ENCODE measurements at regions not wholly inside any gene's neighbourhood (a gene's known extent, or its start where the extent isn't known, plus 50 kb on each side); places are given as distances from the start of the nearest gene placed in this dataset.
"Not testable (repeated sequence)": the region's sequence is repeated elsewhere in the genome, so short reads cannot be mapped to it uniquely, and the experiment has no call there.

DNA sequence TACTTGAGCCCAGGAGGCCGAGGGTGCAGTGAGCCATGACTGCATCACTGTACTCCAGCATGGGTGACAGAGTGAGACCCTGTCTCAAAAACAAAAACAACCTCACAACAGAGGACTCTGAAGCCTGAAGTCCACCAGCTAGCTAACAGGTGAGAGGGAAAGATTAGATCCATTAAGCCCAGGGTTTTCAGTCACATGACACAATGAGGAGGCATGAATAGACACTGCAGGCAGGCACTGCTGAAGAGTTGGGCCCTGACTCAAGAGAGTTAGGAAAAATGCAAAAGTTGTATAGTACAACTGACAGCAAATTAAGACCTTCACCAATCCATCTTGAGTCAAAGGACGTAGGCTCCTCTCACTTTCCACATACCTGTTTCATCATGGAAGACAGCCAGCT is 64.9 kb downstream of the IARS1 start:
- peaks cover 18 to 34% of the 10 kb centered on the region in 2 donors for H3K36me3 ChIP-seq

DNA sequence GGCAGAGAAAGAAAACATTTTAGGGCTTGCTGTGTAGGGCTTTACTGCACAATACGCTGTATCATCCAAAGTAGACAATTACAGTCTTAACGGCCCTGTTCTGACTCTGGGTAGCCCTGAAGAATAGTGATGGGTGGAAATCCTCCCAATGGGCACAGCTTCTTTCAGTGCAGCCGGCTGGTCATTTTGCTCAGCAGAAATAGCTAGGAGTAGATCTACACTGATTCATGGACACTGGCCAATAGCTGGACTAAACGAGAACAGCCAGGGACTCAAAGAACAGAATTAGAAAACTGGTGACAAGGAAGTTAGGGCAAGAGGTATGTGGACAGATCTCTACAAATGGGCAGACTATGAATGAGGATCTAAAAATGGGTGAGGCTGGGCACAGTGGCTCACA is 69.3 kb downstream of the IARS1 start:
- Histone ChIP-seq H3K27me3 (no peaks in the 10 kb centered on the region), H3K27ac (no peak overlapping the region), H3K9me3 (no peaks in the 10 kb centered on the region), H3K4me3 (no peak overlapping the region), H3K4me1 (no peaks in the 10 kb centered on the region), H3K36me3 (peaks cover 27 to 59% of the 10 kb centered on the region in 2 donors)
- no peak for DNase-seq (ENCODE audit: low spot score in 2 of 2)
- TF ChIP-seq, protein P1, sequence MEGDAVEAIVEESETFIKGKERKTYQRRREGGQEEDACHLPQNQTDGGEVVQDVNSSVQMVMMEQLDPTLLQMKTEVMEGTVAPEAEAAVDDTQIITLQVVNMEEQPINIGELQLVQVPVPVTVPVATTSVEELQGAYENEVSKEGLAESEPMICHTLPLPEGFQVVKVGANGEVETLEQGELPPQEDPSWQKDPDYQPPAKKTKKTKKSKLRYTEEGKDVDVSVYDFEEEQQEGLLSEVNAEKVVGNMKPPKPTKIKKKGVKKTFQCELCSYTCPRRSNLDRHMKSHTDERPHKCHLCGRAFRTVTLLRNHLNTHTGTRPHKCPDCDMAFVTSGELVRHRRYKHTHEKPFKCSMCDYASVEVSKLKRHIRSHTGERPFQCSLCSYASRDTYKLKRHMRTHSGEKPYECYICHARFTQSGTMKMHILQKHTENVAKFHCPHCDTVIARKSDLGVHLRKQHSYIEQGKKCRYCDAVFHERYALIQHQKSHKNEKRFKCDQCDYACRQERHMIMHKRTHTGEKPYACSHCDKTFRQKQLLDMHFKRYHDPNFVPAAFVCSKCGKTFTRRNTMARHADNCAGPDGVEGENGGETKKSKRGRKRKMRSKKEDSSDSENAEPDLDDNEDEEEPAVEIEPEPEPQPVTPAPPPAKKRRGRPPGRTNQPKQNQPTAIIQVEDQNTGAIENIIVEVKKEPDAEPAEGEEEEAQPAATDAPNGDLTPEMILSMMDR (IDR thresholded peaks at IDR 0.05), result no peak
- intact Hi-C loops (cut with DNase I), result no loop called here

More for the DNA sequence above, 64.9 kb downstream of the IARS1 start:
- no peaks in the 10 kb centered on the region for H3K9me3 ChIP-seq
- intact Hi-C loops (cut with DNase I), result no loop called here
- no peak for DNase-seq (ENCODE audit: low spot score in 2 of 2)
- no peaks in the 10 kb centered on the region for H3K4me1 ChIP-seq
- TF ChIP-seq, protein P1 (IDR thresholded peaks at IDR 0.05), result no peak
- H3K27me3 ChIP-seq, result no peaks in the 10 kb centered on the region
- H3K27ac ChIP-seq, result no peak overlapping the region
- no peak overlapping the region for H3K4me3 ChIP-seq

DNA sequence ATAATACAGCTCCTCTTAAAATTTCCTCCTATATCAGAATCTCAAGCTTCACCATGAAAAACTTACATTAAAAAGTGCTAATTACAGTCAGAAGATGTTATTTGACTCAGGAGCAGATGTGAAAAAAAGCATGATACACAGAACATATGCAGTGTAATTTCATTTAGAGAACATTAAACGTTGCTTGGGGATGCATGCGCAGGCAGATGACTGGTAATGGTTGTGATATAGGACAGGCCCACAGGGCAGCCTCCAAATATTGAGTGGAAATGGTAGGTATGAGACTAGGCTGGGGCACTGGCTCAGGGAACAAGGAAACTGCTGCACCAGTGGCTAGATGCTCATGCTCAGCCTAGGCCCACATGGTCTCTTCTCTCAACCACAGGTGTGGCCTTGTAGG is 69.7 kb downstream of the IARS1 start:
- peaks cover 22 to 55% of the 10 kb centered on the region in 2 donors for H3K36me3 ChIP-seq
- no peaks in the 10 kb centered on the region for H3K9me3 ChIP-seq
- H3K4me1 ChIP-seq, result no peaks in the 10 kb centered on the region
- TF ChIP-seq, protein P1 (IDR thresholded peaks at IDR 0.05), result no peak
- intact Hi-C loops (cut with DNase I), result no loop called here
- no peaks in the 10 kb centered on the region for H3K27me3 ChIP-seq
- no peak overlapping the region for H3K27ac ChIP-seq
- DNase-seq (ENCODE audit: low spot score in 2 of 2), result no peak
- H3K4me3 ChIP-seq, result no peak overlapping the region

DNA sequence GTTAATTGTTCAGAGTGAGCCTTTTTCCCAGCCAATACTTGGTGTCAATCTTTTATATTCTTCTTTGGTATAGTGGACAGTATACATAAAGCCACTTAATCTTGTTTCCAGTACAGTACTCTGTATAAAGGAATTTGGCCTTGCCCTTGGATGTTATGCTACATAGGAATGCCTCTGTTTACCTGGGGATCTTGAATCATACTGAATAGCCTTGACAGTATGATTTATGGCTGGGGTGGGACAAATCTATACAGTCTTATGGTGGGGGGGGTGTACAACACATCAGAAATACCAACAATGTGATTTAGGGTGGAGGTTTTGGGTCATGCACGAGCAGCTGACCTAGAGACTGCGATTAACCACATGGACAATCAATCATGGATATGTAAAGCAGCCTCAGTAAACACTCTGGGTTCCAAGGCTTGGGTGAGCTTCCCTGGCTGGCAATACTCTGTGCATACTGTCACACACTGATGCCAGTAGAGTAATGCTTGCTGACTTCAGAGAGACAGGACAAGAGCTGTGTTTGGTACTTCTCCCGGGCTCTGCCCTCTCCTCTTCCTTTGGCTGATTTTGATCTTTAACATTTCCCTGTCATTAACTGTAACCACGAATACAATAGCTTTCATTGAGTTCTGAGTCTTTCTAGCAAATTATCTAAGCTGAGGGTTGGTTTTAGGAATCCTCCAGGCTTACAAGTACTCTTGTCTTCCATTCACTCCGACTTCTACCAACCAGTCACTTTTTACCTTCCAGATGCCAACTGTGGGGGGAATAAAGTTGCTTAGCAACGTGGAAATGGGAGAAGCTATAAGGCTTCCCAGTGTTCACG is 84.6 kb downstream of the IARS1 start:
- peaks cover 33 to 40% of the 10 kb centered on the region in 2 donors for H3K36me3 ChIP-seq
- intact Hi-C loops (cut with DNase I), result no loop called here
- H3K4me3 ChIP-seq, result no peak overlapping the region
- DNase-seq (ENCODE audit: low spot score in 2 of 2), result no peak
- no peaks in the 10 kb centered on the region for H3K9me3 ChIP-seq
- TF ChIP-seq, protein P1 (IDR thresholded peaks at IDR 0.05), result no peak
- no peaks in the 10 kb centered on the region for H3K4me1 ChIP-seq
- no peak overlapping the region for H3K27ac ChIP-seq
- H3K27me3 ChIP-seq, result no peaks in the 10 kb centered on the region

DNA sequence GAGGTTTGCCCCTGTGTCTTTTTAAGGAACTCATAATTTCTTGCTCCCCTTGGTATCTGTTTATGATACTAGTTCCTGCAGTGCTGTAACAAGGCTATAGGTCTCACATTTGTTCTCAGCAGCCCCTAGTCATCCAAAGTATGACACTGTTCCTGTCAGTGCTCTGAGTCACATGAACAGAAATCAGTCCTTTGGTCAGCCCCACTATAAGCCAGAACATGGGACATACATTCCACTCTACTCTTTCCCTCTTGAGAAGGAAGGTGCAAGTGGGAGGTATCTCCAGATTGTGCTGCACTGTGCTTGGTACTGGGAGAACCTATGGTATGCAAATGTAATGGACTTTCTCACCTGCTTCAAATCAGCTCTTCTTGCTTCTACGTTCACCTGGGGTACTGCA is 87.0 kb downstream of the IARS1 start:
- no peaks in the 10 kb centered on the region for H3K9me3 ChIP-seq
- peaks cover 28 to 30% of the 10 kb centered on the region in 2 donors for H3K36me3 ChIP-seq
- intact Hi-C loops (cut with DNase I), result no loop called here
- no peak overlapping the region for H3K4me3 ChIP-seq
- TF ChIP-seq, protein P1 (IDR thresholded peaks at IDR 0.05), result no peak
- no peaks in the 10 kb centered on the region for H3K4me1 ChIP-seq
- no peak overlapping the region for H3K27ac ChIP-seq
- H3K27me3 ChIP-seq, result no peaks in the 10 kb centered on the region
- DNase-seq (ENCODE audit: low spot score in 2 of 2), result no peak

DNA sequence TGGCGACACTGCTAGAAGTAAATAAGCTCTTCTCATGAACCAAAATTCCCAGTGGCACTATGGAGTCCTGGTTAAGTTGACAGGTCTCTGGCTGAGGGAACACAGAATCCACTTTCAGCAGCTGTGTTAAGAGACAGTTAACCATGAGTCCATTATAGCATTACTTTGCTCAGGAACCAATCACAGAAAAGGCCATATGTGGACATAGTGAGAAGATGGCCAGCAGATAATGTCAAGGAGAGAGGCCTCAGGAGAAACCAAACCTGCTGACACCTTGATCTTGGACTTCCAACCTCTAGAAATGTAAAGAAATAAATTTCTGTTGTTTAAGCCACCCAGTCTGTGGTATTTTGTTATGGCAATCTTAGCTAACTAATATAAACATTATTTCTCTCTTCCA is 88.7 kb upstream of the SPTLC1 start:
- H3K36me3 ChIP-seq; intact Hi-C loops (cut with DNase I); DNase-seq (ENCODE audit: low spot score in 2 of 2); H3K27ac ChIP-seq; H3K27me3 ChIP-seq; H3K4me1 ChIP-seq; H3K4me3 ChIP-seq; H3K9me3 ChIP-seq: not testable (repeated sequence)

DNA sequence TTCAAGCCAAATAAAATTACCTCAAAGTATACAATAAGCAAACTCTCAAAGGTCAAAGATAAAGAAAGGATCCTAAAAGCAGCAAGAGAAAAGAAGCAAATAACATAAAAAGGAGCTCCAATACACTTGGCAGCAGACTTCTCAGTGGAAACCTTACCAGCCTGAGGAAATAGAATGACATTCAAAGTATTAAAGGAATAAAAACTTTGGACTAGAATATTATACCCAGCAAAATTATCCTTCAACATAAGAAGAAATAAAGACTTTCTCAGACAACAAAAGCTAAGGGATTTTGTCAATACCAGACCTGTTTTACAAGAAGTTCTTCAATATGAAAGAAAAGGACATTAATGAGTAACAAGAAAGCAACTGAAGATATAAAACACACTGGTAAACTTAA is 83.0 kb upstream of the SPTLC1 start:
- DNase-seq (ENCODE audit: low spot score in 2 of 2); H3K27ac ChIP-seq; H3K4me1 ChIP-seq; H3K4me3 ChIP-seq; H3K36me3 ChIP-seq; H3K27me3 ChIP-seq; H3K9me3 ChIP-seq; intact Hi-C loops (cut with DNase I): not testable (repeated sequence)

All from ascending aorta (tissue), 2 donors.